K562 (cell line): ENCODE measurements at regions not wholly inside any gene's neighbourhood (a gene's known extent, or its start where the extent isn't known, plus 50 kb on each side); places are given as distances from the start of the nearest gene placed in this dataset.

Source experiments
- CEBPB ChIP-seq: fragments of 450-650 bp; IDR thresholded peaks from 2 replicates; pipeline ENCODE4 v1.6.1; 2016; ENCODE audit warnings: missing genetic modification characterization, missing compliant biosample characterization
- COPS2 ChIP-seq: fragments of 450-650 bp; conservative IDR thresholded peaks from 2 replicates; pipeline ENCODE4 v1.6.1; 2016; ENCODE audit warnings: mild to moderate bottlenecking, moderate library complexity
- GABPB1 ChIP-seq: sonication (generic); formaldehyde crosslinking; IDR thresholded peaks from 2 replicates; pipeline ENCODE4 v1.8.0; 2022; ENCODE audit warnings: mild to moderate bottlenecking, missing genetic modification reagents
- HMBOX1 ChIP-seq: sonication (generic); IDR thresholded peaks from 2 replicates; pipeline ENCODE4 v1.6.1; 2016
- IRF9 ChIP-seq: fragments of 450-650 bp; IDR thresholded peaks from 2 replicates; pipeline ENCODE4 v1.6.1; 2016; ENCODE audit warnings: missing biosample characterization, missing genetic modification characterization
- KLF10 ChIP-seq: fragments of 250-450 bp; sonication (Bioruptor Pico); IDR thresholded peaks from 2 replicates; pipeline ENCODE4 v1.6.1; 2021; ENCODE audit warnings: matching md5 sums
- LEF1 ChIP-seq: fragments of 450-650 bp; IDR thresholded peaks from 2 replicates; pipeline ENCODE4 v1.6.1; 2016; ENCODE audit warnings: mild to moderate bottlenecking
- MCM5 ChIP-seq: fragments of 450-650 bp; IDR thresholded peaks from 2 replicates; pipeline ENCODE4 v1.6.1; 2016; ENCODE audit warnings: low read depth
- NFYB ChIP-seq: IDR thresholded peaks from 2 replicates; pipeline ENCODE4 v1.6.1; 2011; ENCODE audit warnings: mild to moderate bottlenecking, moderate library complexity; ENCODE audit not compliant: insufficient read length; ENCODE audit errors: extremely low read depth
- NKRF ChIP-seq: fragments of 450-650 bp; IDR thresholded peaks from 2 replicates; pipeline ENCODE4 v1.6.1; 2016; ENCODE audit warnings: borderline replicate concordance
- POLR2B ChIP-seq: fragments of 450-650 bp; IDR thresholded peaks from 2 replicates; pipeline ENCODE4 v1.6.1; 2018; ENCODE audit warnings: low read depth; ENCODE audit not compliant: partially characterized antibody
- PYGO2 ChIP-seq: fragments of 450-650 bp; IDR thresholded peaks from 2 replicates; pipeline ENCODE4 v1.6.1; 2016; ENCODE audit warnings: mild to moderate bottlenecking, missing genetic modification characterization, moderate library complexity, missing compliant biosample characterization
- RFX1 ChIP-seq: fragments of 450-650 bp; IDR thresholded peaks from 2 replicates; pipeline ENCODE4 v1.6.1; 2016; ENCODE audit warnings: mild to moderate bottlenecking, moderate library complexity
- RNF2 ChIP-seq: sonication (generic); IDR thresholded peaks from 2 replicates; pipeline ENCODE4 v1.6.1; 2016
- SMAD1 ChIP-seq: fragments of 150-350 bp; IDR thresholded peaks from 2 replicates; pipeline ENCODE4 v1.6.1; 2014; ENCODE audit warnings: low read length, low read depth; ENCODE audit not compliant: partially characterized antibody
- SNAPC5 ChIP-seq: fragments of 250-450 bp; sonication (Bioruptor Pico); IDR thresholded peaks from 2 replicates; pipeline ENCODE4 v1.8.0; 2021; ENCODE audit warnings: moderate library complexity, mild to moderate bottlenecking, inconsistent platforms
- YY1 ChIP-seq, 3 experiments: IDR thresholded peaks; 2 replicates each; pipeline ENCODE4 v1.6.1; 2011; ENCODE audit warnings: low read length in 2 of 3, mild to moderate bottlenecking in 2 of 3, moderate library complexity in 2 of 3, borderline replicate concordance in 1 of 3, control low read depth in 1 of 3, low read depth in 1 of 3; ENCODE audit not compliant: insufficient read depth in 3 of 3, insufficient replicate concordance in 2 of 3, control insufficient read depth in 1 of 3, insufficient read length in 1 of 3; ENCODE audit errors: extremely low read depth in 1 of 3
- ZBTB43 ChIP-seq: sonication (generic); formaldehyde crosslinking; IDR thresholded peaks from 2 replicates; pipeline ENCODE4 v1.8.0; 2023; ENCODE audit warnings: mild to moderate bottlenecking, missing genetic modification reagents
- ZNF592 ChIP-seq: fragments of 450-650 bp; IDR thresholded peaks from 2 replicates; pipeline ENCODE4 v1.6.1; 2017; ENCODE audit warnings: antibody characterized with exemption, mild to moderate bottlenecking

- no peak for TF ChIP-seq ZNF592
- no peak for TF ChIP-seq KLF10 (CRISPR knock-in tag)
- no peak for TF ChIP-seq GABPB1 (CRISPR knock-in tag)
- TF ChIP-seq MCM5 = no peak
- no peak for TF ChIP-seq SNAPC5
- TF ChIP-seq PYGO2 (tag) = no peak
- no peak for TF ChIP-seq NKRF
- TF ChIP-seq LEF1 = peak; percentile 71; the same call in 1 of the 2 replicates
- TF ChIP-seq IRF9 (tag) = peak; percentile 20; the same call in 1 of the 2 replicates
- no peak for TF ChIP-seq NFYB
- TF ChIP-seq CEBPB (tag) = peak; percentile 57
- no peak for TF ChIP-seq RFX1
- no peak for TF ChIP-seq POLR2B
- TF ChIP-seq COPS2 = no peak
- peak; percentile 20; the same call in 1 of the 2 replicates for TF ChIP-seq RNF2
- TF ChIP-seq YY1 (IDR thresholded peaks at IDR 0.05; ENCODE audit: borderline replicate concordance in 1 of 3, control insufficient read depth in 1 of 3, extremely low read depth in 1 of 3, insufficient read depth in 3 of 3, insufficient read length in 1 of 3, insufficient replicate concordance in 2 of 3, low read depth in 1 of 3, low read length in 2 of 3) = no peak
- TF ChIP-seq HMBOX1 = peak; percentile 84
- TF ChIP-seq ZBTB43 (CRISPR knock-in tag) = no peak
- TF ChIP-seq SMAD1 = no peak
Observed at GRCh38 chr4:82125787-82126297, 247.9 kb downstream of the HNRNPD start (continued).
